H9 (cell line): ENCODE measurements at regions not wholly inside any gene's neighbourhood (a gene's known extent, or its start where the extent isn't known, plus 50 kb on each side); places are given as distances from the start of the nearest gene placed in this dataset.

ENCODE experiments used
- DNase-seq: peaks from one replicate; pipeline ENCODE4 v3.0.0-alpha.2; 2017
- H2AFZ ChIP-seq: one replicate; pipeline ENCODE4 v1.6.1; 2013; ENCODE audit warnings: mild to moderate bottlenecking, low read length, control low read depth, moderate library complexity
- H2AK5ac ChIP-seq: 2 replicates; pipeline ENCODE4 v1.6.1; 2013; ENCODE audit warnings: low read length, control low read depth, mixed read lengths; ENCODE audit not compliant: insufficient read length
- H2BK120ac ChIP-seq: one replicate; pipeline ENCODE4 v1.6.1; 2013; ENCODE audit warnings: low read depth, mild to moderate bottlenecking, low read length, control low read depth, inconsistent platforms; ENCODE audit not compliant: poor library complexity, severe bottlenecking
- H2BK12ac ChIP-seq: 2 replicates; pipeline ENCODE4 v1.6.1; 2013; ENCODE audit warnings: low read length, control low read depth, mixed read lengths, low read depth; ENCODE audit not compliant: insufficient read length
- H2BK15ac ChIP-seq: 2 replicates; pipeline ENCODE4 v1.6.1; 2013; ENCODE audit warnings: low read depth, low read length, control low read depth
- H2BK20ac ChIP-seq: one replicate; pipeline ENCODE4 v1.6.1; 2013; ENCODE audit warnings: low read depth, mild to moderate bottlenecking, low read length, control low read depth, inconsistent platforms; ENCODE audit not compliant: poor library complexity, severe bottlenecking
- H2BK5ac ChIP-seq: 2 replicates; pipeline ENCODE4 v1.6.1; 2013; ENCODE audit warnings: low read length, control low read depth, mixed read lengths; ENCODE audit not compliant: insufficient read length
- H3K14ac ChIP-seq: 2 replicates; pipeline ENCODE4 v1.6.1; 2013; ENCODE audit warnings: low read length, control low read depth; ENCODE audit not compliant: insufficient read depth
- H3K18ac ChIP-seq: 2 replicates; pipeline ENCODE4 v1.6.1; 2013; ENCODE audit warnings: low read depth, mild to moderate bottlenecking, mixed read lengths, low read length, control low read depth; ENCODE audit not compliant: insufficient read length
- H3K23ac ChIP-seq: 2 replicates; pipeline ENCODE4 v1.6.1; 2013; ENCODE audit warnings: low read length, control low read depth, mixed read lengths, low read depth; ENCODE audit not compliant: insufficient read length
- H3K23me2 ChIP-seq: 2 replicates; pipeline ENCODE4 v1.6.1; 2013; ENCODE audit warnings: low read depth, mild to moderate bottlenecking, mixed read lengths, low read length, control low read depth; ENCODE audit not compliant: insufficient read length, poor library complexity, severe bottlenecking
- H3K27ac ChIP-seq: 2 replicates; pipeline ENCODE4 v1.5.1; 2013; ENCODE audit warnings: low read length, control low read depth, mixed read lengths, low read depth; ENCODE audit not compliant: insufficient read length
- H3K27me3 ChIP-seq: 2 replicates; pipeline ENCODE4 v1.6.1; 2013; ENCODE audit warnings: low read length, control low read depth, inconsistent platforms; ENCODE audit not compliant: insufficient read depth
- H3K4ac ChIP-seq: 2 replicates; pipeline ENCODE4 v1.6.1; 2013; ENCODE audit warnings: low read depth, mild to moderate bottlenecking, control low read depth, inconsistent platforms, low read length, moderate library complexity
- H3K4me1 ChIP-seq: 2 replicates; pipeline ENCODE4 v1.6.1; 2013; ENCODE audit warnings: low read length, control low read depth, inconsistent platforms; ENCODE audit not compliant: insufficient read depth
- H3K4me2 ChIP-seq: 2 replicates; pipeline ENCODE4 v1.6.1; 2013; ENCODE audit warnings: low read length, control low read depth, mixed read lengths; ENCODE audit not compliant: insufficient read length, insufficient read depth
- H3K56ac ChIP-seq: 2 replicates; pipeline ENCODE4 v1.6.1; 2013; ENCODE audit warnings: low read depth, mild to moderate bottlenecking, mixed read lengths, low read length, control low read depth; ENCODE audit not compliant: insufficient read length
- H3K79me1 ChIP-seq: 2 replicates; pipeline ENCODE4 v1.6.1; 2013; ENCODE audit warnings: low read depth, mild to moderate bottlenecking, moderate library complexity, low read length, control low read depth, inconsistent platforms; ENCODE audit not compliant: insufficient read depth, poor library complexity, severe bottlenecking
- H3K79me2 ChIP-seq: 2 replicates; pipeline ENCODE4 v1.6.1; 2013; ENCODE audit warnings: low read length, control low read depth, inconsistent platforms; ENCODE audit not compliant: insufficient read depth
- H3K9ac ChIP-seq: 2 replicates; pipeline ENCODE4 v1.6.1; 2013; ENCODE audit warnings: low read length, control low read depth, mixed read lengths; ENCODE audit not compliant: insufficient read length; ENCODE audit errors: extremely low read depth
- H3K9me3 ChIP-seq: one replicate; pipeline ENCODE4 v1.6.1; 2013; ENCODE audit warnings: low read depth, low read length, inconsistent platforms; ENCODE audit not compliant: control insufficient read depth
- H3T11ph ChIP-seq: one replicate; pipeline ENCODE4 v1.6.1; 2013; ENCODE audit warnings: mild to moderate bottlenecking, low read length, control low read depth, inconsistent platforms
- H4K20me1 ChIP-seq: one replicate; pipeline ENCODE4 v1.6.1; 2013; ENCODE audit not compliant: control insufficient read depth, insufficient read length, insufficient read depth
- H4K5ac ChIP-seq: 2 replicates; pipeline ENCODE4 v1.6.1; 2013; ENCODE audit warnings: low read depth, mild to moderate bottlenecking, mixed read lengths, low read length, control low read depth; ENCODE audit not compliant: insufficient read length
- H4K8ac ChIP-seq: replicated peaks from 2 replicates; pipeline ENCODE4 v1.6.1; 2013; ENCODE audit warnings: low read length, control low read depth, mixed read lengths, low read depth; ENCODE audit not compliant: insufficient read length
- H4K91ac ChIP-seq: 2 replicates; pipeline ENCODE4 v1.6.1; 2013; ENCODE audit warnings: low read depth, mild to moderate bottlenecking, moderate library complexity, mixed read lengths, low read length, control low read depth; ENCODE audit not compliant: insufficient read length
- H3K27ac Mint-ChIP-seq, 3 experiments: 2 replicates in 2 of 3; 3 replicates in 1 of 3; pipeline ENCODE4 v1.8.0; 2020 to 2021; ENCODE audit warnings: mixed read lengths in 3 of 3, mild to moderate bottlenecking in 1 of 3, moderate library complexity in 1 of 3
- H3K27me3 Mint-ChIP-seq: 2 replicates; pipeline ENCODE4 v1.8.0; 2021; ENCODE audit warnings: low read depth, mild to moderate bottlenecking, moderate library complexity, mixed read lengths
- H3K36me3 Mint-ChIP-seq, 3 experiments: 2 replicates in 2 of 3; 3 replicates in 1 of 3; pipeline ENCODE4 v1.8.0; 2020 to 2021; ENCODE audit warnings: low read depth in 3 of 3, mixed read lengths in 3 of 3; ENCODE audit not compliant: insufficient read depth in 1 of 3
- H3K4me1 Mint-ChIP-seq, 2 experiments: 2 replicates each; pipeline ENCODE4 v1.8.0; 2020; ENCODE audit warnings: mixed read lengths in 2 of 2
- H3K4me3 Mint-ChIP-seq, 2 experiments: 2 replicates in 1 of 2; 3 replicates in 1 of 2; pipeline ENCODE4 v1.8.0; 2020 to 2021; ENCODE audit warnings: mild to moderate bottlenecking in 2 of 2, mixed read lengths in 2 of 2, moderate library complexity in 1 of 2
- H3K9me3 Mint-ChIP-seq, 2 experiments: 2 replicates in 1 of 2; 3 replicates in 1 of 2; pipeline ENCODE4 v1.8.0; 2020; ENCODE audit warnings: mild to moderate bottlenecking in 2 of 2, mixed read lengths in 2 of 2, moderate library complexity in 1 of 2
- TF ChIP-seq, protein P1 (sequence below): fragments of 200-600 bp; sonication (generic); conservative IDR thresholded peaks from 3 replicates; pipeline ENCODE4 v1.8.0; 2021; ENCODE audit warnings: antibody characterized with exemption, mild to moderate bottlenecking

- Histone ChIP-seq H3K9me3 (no peaks in the 10 kb centered on the region), H4K8ac (no peak overlapping the region), H2BK120ac (no peak overlapping the region), H3K4ac (no peak overlapping the region), H3K14ac (no peak overlapping the region), H4K20me1 (no peaks in the 10 kb centered on the region), H2BK5ac (no peak overlapping the region), H3T11ph (no peak overlapping the region), H4K91ac (no peak overlapping the region), H3K27ac (no peak overlapping the region), H3K23me2 (no peaks in the 10 kb centered on the region), H3K23ac (no peak overlapping the region), H3K56ac (no peak overlapping the region), H2AFZ (no peak overlapping the region), H3K27me3 (no peaks in the 10 kb centered on the region), H3K4me2 (no peak overlapping the region), H2BK15ac (no peak overlapping the region), H2BK12ac (no peak overlapping the region), H3K18ac (no peak overlapping the region), H2BK20ac (no peak overlapping the region), H3K79me1 (no peaks in the 10 kb centered on the region), H4K5ac (no peak overlapping the region), H2AK5ac (no peak overlapping the region), H3K4me1 (no peaks in the 10 kb centered on the region), H3K9ac (no peak overlapping the region), H3K79me2 (no peaks in the 10 kb centered on the region)
- Mint-ChIP-seq H3K9me3 (no peaks in the 10 kb centered on the region), H3K36me3 (no peaks in the 10 kb centered on the region), H3K27ac (no peak overlapping the region), H3K4me1 (no peaks in the 10 kb centered on the region; a peak in 1 of 4 replicates), H3K4me3 (no peak overlapping the region), H3K27me3 (no peaks in the 10 kb centered on the region)
- TF ChIP-seq, protein P1, sequence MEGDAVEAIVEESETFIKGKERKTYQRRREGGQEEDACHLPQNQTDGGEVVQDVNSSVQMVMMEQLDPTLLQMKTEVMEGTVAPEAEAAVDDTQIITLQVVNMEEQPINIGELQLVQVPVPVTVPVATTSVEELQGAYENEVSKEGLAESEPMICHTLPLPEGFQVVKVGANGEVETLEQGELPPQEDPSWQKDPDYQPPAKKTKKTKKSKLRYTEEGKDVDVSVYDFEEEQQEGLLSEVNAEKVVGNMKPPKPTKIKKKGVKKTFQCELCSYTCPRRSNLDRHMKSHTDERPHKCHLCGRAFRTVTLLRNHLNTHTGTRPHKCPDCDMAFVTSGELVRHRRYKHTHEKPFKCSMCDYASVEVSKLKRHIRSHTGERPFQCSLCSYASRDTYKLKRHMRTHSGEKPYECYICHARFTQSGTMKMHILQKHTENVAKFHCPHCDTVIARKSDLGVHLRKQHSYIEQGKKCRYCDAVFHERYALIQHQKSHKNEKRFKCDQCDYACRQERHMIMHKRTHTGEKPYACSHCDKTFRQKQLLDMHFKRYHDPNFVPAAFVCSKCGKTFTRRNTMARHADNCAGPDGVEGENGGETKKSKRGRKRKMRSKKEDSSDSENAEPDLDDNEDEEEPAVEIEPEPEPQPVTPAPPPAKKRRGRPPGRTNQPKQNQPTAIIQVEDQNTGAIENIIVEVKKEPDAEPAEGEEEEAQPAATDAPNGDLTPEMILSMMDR = no peak
- DNase-seq = no peak
These were observed 389.3 kb upstream of the PCDH9 start for GRCh38 chr13:67619351-67619994.
